ENCODE measurements at regions not wholly inside any gene's neighbourhood (a gene's known extent, or its start where the extent isn't known, plus 50 kb on each side); places are given as distances from the start of the nearest gene placed in this dataset.

DNA sequence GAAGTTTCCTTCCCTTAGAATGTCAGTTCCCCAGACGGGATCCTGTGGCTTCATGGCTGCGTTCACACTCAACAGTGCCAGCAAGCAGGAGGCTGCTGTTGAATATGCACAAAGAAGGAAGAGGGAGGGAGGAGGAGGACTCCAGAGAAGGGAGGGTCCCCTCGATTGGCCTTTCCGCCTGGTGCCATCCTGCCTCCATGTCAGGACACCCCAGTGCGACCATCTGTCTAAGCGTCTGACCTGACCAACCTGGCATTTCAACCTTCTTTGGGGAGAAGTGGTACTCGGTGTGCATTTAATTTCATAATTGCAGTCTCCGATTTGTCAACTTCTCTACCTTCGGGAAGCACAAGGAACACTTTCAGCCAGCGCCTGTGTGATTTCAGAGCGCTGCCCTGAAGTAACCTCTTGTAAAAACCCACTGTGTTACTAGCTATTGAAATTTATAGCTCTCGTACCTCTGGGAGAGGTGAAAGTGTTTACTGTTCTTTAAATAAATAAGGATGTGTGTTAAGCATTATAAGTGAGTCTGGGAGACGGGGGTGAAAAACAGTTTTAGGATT, 1491.9 kb downstream of the TBC1D22A start:
- no peak for FAIRE-seq

DNA sequence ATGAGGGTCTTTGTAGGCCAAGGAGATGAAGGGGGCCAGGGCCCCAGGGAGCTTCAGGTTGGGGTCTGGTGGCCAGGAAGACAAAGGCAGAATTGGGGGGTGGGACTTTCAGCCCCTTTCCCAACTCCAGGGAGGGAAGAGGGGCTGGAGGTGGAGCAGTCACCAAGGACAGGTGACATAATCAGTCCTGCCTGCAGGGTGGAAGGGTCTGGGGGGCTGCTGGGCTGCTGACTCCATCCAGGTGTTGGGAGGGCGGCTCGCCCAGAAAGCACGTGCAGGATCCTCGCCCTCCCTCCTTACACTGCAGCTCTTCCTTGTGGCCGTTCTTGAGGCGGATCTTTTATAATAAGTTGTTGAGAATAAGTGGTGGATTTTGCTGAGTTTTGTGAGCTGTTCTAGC, 1491.1 kb downstream of the TBC1D22A start:
- no peak for FAIRE-seq

DNA sequence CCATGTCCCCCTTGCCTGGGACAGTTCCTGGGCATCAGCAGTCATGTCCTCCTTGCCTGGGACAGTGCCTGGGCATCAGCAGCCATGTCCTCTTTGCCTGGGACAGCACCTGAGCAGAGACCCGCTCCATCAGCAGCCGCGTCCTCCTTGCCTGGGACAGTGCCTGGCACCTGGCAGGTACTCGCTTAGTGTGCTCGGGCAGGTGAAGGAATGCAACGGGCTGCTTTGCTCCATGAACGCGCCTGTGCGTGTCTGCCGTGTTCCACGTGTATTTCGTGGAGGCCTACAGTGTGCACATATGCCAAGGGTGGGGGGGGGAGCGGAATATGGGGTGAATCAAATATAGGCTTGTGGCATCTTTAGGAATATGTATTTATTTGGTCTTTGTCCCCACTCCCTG, 1490.7 kb downstream of the TBC1D22A start:
- no peak for FAIRE-seq

DNA sequence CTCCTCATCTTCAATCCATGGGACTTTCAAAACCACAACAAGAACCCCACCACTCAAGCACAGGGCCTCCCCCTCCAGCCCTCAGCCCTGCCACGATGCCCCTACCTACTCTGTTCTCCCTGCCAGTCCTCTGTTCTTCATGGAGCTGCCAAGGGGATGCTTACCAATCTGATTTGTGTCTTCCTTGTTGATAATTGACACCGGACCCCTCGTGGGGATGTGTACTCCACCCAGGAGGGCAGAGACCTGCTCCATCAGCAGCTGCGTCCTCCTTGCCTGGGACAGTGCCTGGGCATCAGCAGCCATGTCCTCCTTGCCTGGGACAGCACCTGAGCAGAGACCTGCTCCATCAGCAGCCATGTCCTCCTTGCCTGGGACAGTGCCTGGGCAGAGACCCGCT, 1489.2 kb downstream of the TBC1D22A start:
- FAIRE-seq, result no peak

DNA sequence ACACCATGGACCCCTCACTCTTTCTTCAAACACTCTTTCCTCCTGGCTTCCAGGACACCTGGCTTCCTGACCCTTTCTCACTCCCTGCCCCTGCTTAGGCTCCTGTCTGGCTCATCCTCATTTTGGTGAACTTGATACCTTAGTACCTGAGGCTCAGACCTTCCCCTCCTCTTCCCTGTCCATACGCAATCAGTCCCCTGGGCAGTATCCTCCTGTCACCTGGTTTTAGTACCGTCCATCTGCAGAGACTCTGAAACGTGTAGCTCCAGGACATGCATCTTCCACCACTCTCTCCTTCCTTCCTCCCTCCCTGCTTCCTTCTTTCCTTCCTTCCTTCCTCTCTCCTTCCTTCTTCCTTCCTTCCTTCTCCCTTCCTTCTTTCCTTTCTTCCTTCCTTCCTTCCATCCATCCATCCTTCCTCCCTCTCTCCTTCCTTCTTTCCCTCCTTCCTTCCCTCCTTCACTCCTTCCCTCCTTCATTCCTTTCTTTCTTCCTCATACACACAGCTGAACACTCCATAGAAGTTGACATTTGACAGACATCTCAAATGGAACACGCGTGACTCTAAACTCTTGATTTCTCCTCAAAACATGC, 1488.6 kb downstream of the TBC1D22A start:
- no peak for FAIRE-seq

DNA sequence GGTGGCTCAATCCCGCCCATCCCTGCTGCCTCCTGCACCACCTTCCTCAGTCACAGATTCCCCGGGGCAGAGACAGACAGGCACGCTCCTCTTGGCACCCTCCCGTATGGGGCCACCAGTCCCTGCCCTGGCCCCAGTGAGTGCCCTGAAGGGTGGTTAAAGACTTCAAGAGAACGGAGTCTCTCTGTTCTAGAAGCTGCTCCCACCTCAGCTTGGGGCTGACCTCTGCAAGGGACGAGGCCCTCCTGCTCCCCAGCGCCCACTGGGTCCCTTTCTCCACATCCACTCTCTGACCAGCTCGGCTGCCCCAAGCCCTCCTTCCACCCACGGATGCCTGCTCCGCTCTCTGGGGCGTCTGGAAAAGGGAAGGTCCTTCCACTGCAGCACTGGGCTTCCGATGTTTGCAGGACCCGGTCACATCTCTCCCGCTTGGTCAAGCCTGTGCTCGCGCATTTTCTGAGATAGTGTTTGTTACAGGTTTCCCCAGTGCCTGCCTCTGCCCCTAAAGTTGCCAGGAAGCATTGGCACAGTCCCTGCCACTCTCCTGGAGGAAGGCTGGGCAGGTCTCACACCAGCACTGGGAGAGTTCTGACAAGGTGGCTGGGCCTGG, 1487.9 kb downstream of the TBC1D22A start:
- no peak for FAIRE-seq

DNA sequence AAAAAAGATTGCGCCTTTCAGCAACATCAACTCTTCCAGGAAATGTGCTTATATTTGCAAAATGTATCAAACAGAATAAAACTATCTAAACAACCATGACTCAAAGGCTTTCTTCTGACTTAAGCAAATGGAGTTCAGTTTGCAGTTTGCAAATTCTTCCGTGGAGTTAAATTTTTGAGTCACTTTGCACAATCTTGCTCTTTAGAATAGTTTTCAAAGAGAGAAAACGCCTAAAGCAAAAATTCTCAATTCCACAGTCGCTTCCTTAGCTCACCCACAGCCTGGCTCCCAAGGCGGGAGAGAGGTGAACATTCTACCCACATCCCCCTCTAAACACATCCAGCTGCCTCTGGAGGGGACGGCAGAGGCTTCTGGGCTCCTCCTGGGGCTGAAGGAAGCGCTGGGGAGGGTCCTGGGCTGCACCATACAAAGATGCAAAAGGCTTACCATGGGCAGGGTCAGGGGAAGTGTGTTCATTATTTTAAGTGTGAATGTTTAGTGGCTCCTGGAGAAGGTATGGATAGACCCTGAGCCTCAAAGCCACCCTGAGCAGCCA, 1487.3 kb downstream of the TBC1D22A start:
- no peak for FAIRE-seq

GRCh38 chr22:48248901-48249455, 1486.5 kb downstream of the TBC1D22A start:
- no peak for FAIRE-seq

DNA sequence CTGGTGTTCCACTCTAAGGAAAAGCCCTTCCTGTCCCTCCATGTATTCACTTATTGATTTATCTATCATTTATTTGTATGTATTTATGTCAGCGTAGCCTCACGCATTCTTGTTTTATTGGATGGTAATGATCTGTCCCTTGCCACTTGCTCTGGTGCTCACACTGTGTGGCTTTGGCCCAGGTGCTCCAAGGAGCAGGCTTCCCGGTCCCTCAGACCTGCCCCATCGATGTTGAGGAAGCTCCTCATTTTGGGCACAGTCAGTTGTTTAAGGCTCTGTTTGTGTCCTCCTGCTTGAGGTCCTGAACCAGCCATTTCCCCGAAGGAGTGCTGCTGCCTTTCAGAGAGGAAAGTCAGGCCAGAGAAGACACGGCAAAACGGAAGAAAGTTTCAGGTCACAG, 1485.4 kb downstream of the TBC1D22A start:
- FAIRE-seq, result no peak

- no peak for FAIRE-seq
Observed at GRCh38 chr22:48245196-48245485, 1482.7 kb downstream of the TBC1D22A start.

GRCh38 chr22:48244388-48245195, 1482.1 kb downstream of the TBC1D22A start:
- no peak for FAIRE-seq

- FAIRE-seq, result no peak
Observed at GRCh38 chr22:48242461-48242864, 1480.0 kb downstream of the TBC1D22A start.

- FAIRE-seq, result no peak
Observed at GRCh38 chr22:48241658-48242057, 1479.2 kb downstream of the TBC1D22A start.

DNA sequence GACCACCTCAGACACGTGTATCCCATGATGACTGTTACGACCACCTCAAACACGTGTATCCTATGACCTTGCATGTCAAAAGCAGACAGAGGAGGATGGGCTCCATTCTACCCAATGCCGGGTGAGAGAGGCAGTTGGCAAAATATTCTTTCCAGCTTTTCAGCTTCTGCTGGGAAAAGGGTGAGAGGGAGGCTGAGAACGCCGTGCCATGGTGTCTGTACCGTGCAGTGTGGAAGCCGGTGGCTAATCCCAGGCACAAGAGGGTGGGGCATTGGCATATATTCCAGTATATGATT, 1478.4 kb downstream of the TBC1D22A start:
- no peak for FAIRE-seq

- FAIRE-seq, result no peak
Observed at GRCh38 chr22:48240148-48240934, 1477.9 kb downstream of the TBC1D22A start.

- FAIRE-seq, result no peak
Observed at GRCh38 chr22:48239461-48240147, 1477.2 kb downstream of the TBC1D22A start.

GRCh38 chr22:48238966-48239365, 1476.5 kb downstream of the TBC1D22A start:
- no peak for FAIRE-seq

- FAIRE-seq, result no peak
Observed at GRCh38 chr22:48238284-48238915, 1476.0 kb downstream of the TBC1D22A start.

GRCh38 chr22:48237466-48238283, 1475.2 kb downstream of the TBC1D22A start:
- no peak for FAIRE-seq

- FAIRE-seq, result no peak
Observed at GRCh38 chr22:48236261-48236660, 1473.8 kb downstream of the TBC1D22A start.

DNA sequence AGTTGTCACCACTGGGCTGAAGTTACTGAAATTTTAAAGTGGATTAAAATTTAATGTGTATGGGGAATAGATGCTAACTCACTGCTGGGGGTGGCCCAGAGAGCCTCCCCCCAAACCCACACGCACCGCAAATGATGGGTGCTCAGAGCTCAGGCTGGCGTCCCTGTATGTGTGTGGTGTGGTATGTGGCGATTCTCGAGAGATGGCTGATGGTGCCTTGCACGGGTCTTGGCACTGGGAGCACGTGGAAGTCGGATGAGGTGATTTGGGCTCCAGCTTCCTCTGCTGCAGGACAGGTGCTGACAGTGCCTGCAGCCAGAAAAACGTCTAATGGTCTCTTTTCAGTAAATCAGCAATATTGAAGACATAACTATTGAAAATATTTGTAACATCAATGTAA, 1473.3 kb downstream of the TBC1D22A start:
- no peak for FAIRE-seq
